ENCODE measurements at regions not wholly inside any gene's neighbourhood (a gene's known extent, or its start where the extent isn't known, plus 50 kb on each side); places are given as distances from the start of the nearest gene placed in this dataset.

- no peak for TF ChIP-seq YY1 (IDR thresholded peaks at IDR 0.05; ENCODE audit: insufficient read depth, insufficient read length)
- no peak for TF ChIP-seq ZNF274 (IDR thresholded peaks at IDR 0.05; ENCODE audit: low read depth, low read length)
These were observed 263.7 kb downstream of the ANAPC1 start for GRCh38 chr2:111620281-111620680.

Measured in NT2/D1 (cell line).